CD4-positive, alpha-beta T cell treated with Interleukin-6 for 4 hours (primary cell): ENCODE measurements at regions not wholly inside any gene's neighbourhood (a gene's known extent, or its start where the extent isn't known, plus 50 kb on each side); places are given as distances from the start of the nearest gene placed in this dataset.
"Not testable (repeated sequence)": the region's sequence is repeated elsewhere in the genome, so short reads cannot be mapped to it uniquely, and the experiment has no call there.

ENCODE experiments used
- DNase-seq: peaks from one replicate; pipeline ENCODE4 v3.0.0-alpha.2; 2020; ENCODE audit warnings: mixed read lengths

GRCh38 chr15:30195355-30196008 lies 60.6 kb downstream of the GOLGA8T start:
- peak; percentile 0 for DNase-seq

- DNase-seq, result peak; percentile 49
Measured at GRCh38 chr15:30196009-30196375, 61.1 kb downstream of the GOLGA8T start.

DNA sequence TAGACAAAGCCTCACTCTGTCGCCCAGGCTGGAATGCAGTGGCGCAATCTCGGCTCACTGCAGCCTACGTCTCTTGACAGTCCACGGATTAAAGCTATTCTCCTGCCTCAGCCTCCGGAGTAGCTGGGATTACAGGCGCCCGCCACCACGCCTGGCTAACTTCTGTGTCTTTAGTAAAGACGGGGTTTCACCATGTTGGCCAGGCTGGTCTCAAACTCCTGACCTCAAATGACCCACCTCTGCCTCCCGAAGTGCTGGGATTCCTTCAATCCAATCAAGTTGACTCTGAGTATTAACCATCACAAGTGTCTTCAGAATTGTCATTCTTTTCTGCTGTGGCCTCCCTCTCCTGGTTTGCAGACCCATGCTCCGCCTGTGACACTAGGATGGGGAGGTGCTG lies 61.9 kb downstream of the GOLGA8T start:
- DNase-seq, result not testable (repeated sequence)

DNA sequence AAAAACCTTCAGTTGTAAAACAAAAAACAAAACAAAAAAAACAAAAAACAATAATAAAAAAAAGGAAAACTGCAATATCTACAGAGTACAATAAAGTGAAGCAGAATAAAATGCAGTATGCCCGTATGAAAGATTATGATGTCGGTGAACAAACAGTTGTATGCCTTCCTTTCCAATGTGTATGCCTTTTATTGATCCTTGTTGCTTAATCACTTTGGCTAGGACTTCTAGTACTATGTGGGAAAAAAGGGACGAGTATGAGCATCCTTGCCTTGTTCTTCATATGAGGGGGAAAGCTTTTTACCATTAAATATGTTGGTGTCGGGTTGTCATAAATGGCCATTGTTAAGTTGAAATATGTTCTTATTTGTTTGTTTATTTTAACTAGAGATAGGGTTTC lies 66.7 kb downstream of the GOLGA8T start:
- not testable (repeated sequence) for DNase-seq

DNA sequence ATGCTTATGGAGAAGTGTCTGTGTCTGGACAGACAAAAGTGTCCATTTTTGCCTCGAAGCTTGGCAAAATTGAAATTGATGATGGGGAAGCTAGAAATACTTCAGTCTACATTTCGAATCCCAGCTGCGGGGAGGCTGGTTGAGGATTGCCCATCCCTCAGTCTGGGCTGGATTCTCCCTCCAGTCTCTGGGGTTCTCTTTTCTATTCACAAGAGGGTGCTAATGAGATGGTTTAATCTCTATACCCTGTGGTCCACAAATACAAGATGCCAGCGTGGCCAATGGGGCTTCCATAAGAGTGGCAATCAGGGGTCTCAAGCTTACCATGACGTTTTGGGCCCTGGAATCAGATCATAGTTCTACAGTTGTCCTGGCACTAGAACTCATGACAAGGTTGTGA lies 78.9 kb downstream of the GOLGA8T start:
- not testable (repeated sequence) for DNase-seq

DNA sequence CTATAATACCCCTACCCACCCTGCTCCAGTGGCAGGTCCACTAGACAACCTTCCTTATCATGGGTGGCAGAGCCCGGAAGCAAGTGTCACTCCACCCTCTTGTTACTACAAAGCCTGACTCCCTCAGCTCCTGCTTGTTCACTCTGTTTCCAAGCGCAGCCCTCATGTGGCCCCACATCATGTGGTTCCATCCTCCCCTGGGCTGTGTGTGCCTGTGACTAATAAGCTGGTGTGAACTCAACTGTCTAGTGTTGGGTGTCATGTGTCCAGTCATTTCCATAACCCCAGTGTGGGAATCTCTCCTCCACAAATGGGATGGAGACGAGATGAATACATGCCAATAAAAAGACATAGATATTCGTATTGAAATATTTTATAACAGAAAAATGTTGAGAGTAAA lies 87.0 kb downstream of the GOLGA8T start:
- DNase-seq, result not testable (repeated sequence)

DNA sequence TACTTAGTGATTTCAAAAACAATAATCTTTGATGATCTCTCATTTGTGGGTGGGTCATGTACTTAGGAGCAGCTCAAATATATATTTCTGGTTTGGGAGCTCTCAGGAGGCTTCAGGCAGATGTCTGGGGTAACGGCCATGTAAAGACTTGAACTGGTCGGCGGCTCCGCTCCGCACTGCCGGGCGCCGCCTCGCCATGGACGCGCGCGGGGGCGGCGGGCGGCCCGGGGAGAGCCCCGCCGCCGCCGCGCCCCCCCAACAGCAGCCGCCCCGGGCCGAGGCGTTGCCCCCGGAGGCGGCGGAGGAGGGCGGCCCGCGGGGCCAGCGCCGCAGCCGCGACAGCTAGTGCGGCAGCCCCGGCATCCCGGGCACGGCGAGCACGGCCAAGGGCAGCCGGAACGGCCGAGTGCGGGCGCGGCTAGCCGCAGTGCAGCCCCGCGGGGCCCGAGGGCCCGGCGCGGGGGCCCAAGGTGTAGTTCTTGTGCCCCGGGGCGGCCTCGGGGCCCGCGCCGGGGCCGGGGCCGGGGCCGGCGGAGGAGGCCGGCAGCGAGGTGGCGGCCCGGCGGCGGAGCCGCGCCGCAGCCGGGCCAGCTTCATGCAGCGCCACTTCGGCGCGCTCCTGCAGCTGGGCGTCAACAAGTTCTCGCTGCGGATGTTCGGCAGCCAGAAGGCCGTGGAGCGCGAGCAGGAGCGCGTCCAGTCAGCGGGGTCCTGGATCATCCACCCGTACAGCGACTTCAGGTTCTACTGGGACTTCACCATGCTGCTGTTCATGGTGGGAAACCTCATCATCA lies 88.1 kb downstream of the GOLGA8T start:
- DNase-seq, result not testable (repeated sequence)

DNA sequence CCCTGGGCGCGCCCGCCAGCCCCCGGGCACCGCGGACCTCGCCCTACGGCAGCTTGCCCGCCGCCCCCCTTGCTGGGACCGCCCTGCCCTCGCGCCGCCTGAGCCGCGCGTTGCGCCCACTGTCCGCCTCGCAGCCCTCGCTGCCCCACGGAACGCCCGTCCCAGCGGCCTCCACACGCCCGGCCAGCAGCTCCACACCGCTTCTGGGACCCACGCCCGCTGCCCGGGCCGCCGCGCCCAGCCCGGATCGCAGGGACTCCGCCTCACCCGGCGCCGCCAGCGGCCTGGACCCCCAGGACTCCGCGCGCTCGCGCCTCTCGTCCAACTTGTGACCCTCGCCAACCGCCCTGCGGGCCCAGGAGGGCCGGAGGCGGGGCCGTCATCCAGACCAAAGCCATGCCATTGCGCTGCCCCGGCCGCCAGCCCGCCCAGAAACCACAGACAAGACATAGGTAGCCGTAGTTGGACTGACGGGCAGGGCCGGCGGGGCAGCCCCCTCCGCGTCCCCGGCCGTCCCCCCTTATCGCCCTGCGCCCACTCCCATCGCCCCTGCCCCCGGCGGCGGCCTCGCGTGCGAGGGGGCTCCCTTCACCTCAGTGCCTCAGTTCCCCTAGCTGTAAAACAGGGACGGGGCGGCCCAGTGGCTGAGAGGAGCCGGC lies 90.5 kb downstream of the GOLGA8T start:
- not testable (repeated sequence) for DNase-seq

DNA sequence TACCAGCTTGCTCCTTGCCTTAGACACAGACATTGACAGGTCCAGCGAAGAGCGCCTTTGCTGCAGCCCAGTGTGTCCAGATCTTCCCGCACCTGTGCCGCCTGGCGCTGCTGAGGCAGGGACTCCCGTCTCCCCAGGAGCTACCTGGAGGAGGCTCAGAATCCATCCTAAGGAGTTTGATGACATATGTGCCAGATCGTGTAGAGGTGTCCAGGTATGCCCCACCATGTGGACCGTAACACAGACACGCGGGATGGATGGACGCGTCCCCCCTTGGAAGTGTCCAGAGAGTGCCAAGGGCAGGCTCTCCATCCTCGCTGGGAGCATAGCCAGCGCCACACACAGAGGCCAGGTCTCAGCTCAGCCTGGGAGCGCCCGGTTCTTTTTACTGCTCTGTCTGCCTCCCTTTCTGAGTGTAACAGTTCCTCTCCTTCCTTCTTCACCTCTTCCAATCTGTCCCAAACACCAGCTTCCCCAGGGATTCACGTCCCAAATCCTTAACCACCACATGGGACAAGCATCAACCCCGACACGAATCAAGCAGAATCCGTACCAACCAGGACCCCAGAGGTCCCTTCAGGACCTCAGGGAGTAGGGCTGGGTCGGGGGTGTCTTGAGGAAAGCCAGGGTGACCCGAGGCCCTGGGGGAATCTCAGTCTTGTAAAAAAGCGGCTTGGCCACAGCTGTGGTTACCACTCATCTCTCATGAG lies 126.7 kb downstream of the GOLGA8T start:
- DNase-seq, result not testable (repeated sequence)

GRCh38 chr15:30262142-30262460 lies 127.2 kb downstream of the GOLGA8T start:
- DNase-seq, result not testable (repeated sequence)

DNA sequence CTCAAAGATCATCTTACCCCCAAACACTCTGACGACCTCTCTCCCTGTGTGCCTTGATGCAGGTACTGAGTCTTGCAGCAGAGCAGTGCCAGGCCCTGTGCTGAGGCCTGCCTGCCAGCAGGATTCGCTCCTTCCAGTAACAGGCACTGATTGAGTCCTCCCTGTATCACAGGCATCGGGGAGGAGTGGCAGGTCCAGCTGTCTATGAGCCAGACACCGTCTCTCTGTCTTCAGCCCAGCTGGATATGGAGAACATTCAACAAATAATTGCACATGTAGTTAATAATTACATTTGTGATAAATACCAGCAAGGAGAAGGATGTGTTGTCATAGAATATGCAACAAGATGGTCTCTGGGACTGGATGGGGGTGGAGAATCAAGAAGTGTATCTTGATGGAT lies 129.1 kb downstream of the GOLGA8T start:
- DNase-seq, result not testable (repeated sequence)

- not testable (repeated sequence) for DNase-seq
Measured at GRCh38 chr15:30295150-30295844, 98.0 kb downstream of the CHRFAM7A start.

- not testable (repeated sequence) for DNase-seq
Measured at GRCh38 chr15:30303968-30304367, 89.4 kb downstream of the CHRFAM7A start.
